Inflammatory macrophage treated with lipopolysaccharide for 1 hour (primary cell): ENCODE measurements at regions not wholly inside any gene's neighbourhood (a gene's known extent, or its start where the extent isn't known, plus 50 kb on each side); places are given as distances from the start of the nearest gene placed in this dataset.

Experiments
- DNase-seq, 2 donors: peaks; one replicate each; pipeline ENCODE4 v3.0.0-alpha.2; 2020 to 2022

DNA sequence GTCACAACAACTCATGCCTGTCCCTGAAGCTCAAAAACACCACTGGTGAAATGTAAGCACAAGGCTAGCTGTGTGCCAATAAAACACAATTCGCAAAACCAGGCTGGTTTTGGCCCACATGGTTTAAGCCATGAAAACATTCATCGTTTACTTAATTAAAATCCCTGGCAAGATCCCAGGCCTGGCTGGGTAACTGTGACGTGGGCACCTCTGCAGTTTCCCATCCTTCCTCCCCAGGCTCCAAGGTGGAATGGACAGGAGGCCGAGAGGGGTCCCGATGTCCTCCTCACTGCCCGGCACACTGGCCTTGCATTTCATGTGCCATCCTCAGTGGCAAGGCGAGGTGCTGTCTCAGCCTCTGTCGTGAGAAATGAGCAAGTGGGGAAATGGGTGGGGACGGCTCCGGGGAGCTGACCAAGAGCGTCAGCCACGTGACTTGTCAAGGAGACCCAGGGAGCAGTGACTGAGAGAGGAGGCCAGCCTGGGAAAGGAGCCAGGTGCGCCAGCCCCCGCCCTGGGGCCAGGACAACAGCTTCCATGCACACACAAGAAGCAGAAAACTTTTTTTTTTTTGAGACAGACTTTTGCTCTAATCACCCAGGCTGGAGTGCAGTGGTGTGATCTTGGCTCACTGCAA, 153.1 kb upstream of the RAB4A start:
- DNase-seq = peak; percentile 28 to 65

- no peak for DNase-seq
Measured at GRCh38 chr1:229118477-229119061, 152.3 kb upstream of the RAB4A start.

DNA sequence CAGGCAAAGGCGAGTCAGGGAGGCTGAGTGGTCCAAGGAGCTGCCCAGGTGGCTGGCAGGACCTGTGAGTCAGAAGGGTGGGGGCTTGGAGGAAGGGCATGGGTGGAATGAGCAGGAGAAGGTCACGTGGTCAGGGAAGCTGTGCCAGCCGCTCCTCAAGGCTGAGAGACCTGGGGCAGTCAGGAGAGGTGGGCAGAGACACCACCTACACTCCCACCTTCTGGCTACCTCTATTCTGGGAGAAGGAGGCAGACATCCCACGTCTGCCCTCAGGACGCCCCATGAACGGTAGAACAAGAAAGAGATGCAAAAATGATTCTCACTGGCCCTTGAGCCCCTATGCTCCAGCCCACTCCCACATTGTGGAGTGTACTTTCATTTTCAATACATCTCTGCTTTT, 151.8 kb upstream of the RAB4A start:
- DNase-seq = no peak

DNA sequence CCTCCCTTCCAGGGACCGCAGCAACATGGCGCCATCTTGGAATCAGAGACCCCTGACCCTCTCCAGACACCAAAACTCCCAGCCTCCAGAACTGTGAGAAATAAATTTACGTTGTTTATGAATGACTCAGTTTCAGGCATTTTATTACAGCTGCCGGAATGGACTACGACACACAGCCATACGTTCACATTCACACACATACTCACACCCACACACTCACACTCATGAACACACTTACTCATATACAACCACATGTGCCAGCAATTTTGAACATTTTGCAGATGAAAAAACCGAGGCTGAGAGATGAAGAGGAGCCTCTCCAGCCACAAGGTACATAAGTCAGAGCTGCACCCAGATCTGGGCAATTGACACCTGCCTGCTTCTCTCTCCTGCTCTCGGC, 151.0 kb upstream of the RAB4A start:
- DNase-seq = no peak

GRCh38 chr1:229121845-229122436, 149.0 kb upstream of the RAB4A start:
- DNase-seq = no peak

- DNase-seq = no peak
Measured at GRCh38 chr1:229122606-229123005, 148.3 kb upstream of the RAB4A start.

GRCh38 chr1:229124116-229124515, 146.8 kb upstream of the RAB4A start:
- no peak for DNase-seq

GRCh38 chr1:229124520-229125124, 146.3 kb upstream of the RAB4A start:
- no peak for DNase-seq

GRCh38 chr1:229127301-229127700, 143.6 kb upstream of the RAB4A start:
- DNase-seq = peak; percentile 66 to 77

DNA sequence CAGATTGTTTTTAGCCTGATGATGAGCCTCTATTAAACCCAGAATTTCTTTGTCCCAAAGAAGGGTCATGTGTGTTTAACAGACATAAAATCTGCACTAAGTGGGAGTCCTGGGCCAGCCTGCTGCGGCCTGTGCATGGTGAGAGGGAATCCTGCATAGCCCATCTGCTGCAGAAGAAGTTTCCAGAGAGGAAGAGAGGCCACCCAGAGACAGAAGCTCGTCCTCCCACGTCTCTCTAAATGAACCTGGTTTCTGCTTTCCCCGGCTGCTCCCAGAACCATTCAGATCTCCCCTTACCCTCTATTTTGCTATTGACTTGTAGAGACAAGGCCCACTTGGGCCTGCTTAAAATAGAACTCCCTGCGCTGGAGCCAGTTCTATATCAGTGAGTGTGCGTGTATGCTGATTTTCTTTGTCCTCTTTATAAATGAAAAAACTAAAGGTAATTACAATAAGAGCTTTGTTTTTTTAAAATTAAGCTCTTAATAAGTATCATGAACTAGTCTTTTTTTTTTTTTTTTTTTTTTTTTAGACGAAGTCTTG, 142.8 kb upstream of the RAB4A start:
- DNase-seq = peak; percentile 39 to 77

GRCh38 chr1:229129301-229130027, 141.4 kb upstream of the RAB4A start:
- no peak for DNase-seq

DNA sequence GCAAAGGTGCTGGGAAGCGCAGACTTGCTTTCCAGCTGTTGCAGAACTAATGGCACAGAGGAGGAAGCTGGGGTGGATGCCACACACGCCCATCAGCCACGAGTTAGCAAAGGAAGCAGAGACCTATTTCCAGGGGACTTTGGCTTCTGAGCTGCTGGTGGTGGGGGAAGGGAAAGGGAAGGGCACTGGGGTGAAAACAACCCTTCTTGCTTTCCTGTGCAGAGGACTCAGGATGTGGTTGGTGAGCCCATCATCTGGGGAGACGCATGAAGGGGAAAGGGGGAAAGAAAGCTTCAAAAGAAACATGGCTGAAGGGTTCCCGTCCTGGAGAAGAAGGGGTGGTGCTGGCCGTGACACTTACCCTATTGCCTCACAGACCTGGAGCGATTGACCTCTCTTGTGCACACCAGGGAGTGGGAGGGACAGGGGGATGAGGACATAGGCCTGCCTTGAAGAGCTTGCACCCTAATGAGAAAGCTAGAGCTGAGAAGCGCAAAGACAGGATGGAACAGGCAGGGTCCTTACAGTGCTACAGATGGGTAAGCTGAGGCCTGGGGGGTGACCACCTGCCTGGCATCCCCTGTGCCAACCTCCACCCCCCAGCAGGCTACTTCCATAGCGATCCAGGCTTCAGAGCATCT, 140.8 kb upstream of the RAB4A start:
- peak; percentile 68 to 83 for DNase-seq

GRCh38 chr1:229131243-229132105, 139.4 kb upstream of the RAB4A start:
- DNase-seq = no peak

GRCh38 chr1:229132106-229132443, 138.8 kb upstream of the RAB4A start:
- no peak for DNase-seq

DNA sequence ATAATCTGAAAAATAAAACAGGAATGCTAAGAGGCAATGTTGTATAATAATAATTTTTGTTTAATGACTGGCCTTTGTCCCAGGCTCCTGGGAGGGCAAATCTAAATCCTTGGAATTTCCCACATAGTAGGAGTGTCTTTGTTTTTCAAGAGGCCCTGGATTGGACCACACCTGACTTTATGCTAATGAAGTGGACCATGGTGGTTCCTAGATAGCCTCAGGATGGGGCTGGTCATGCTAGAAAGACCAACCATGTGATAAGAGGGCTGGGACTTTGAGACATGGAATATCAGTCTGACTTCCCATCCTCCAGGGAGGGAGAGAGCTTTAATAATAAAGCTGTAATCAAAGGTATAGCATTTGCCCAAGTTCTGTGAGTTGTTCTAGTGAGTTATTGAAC, 138.2 kb upstream of the RAB4A start:
- DNase-seq = no peak

GRCh38 chr1:229133151-229133550, 137.8 kb upstream of the RAB4A start:
- no peak for DNase-seq

DNA sequence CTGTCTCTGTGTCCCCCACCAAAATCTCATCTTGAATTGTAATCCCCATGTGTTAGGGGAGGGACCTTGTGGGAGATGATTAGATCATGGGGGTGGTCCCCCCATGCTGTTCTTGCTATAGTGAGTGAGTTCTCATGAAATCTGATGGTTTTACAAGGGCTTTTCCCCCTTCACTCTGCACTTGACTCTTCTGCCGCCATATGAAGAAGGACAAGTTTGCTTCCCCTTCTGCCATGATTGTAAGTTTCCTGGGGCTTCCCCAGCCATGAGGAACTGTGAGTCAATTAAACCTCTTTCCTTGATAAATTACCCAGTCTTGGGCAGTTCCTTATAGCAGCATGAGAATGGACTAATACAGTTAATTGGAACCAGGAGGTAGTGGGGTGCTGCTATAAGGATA, 137.1 kb upstream of the RAB4A start:
- peak; percentile 78 to 90 for DNase-seq

- peak; percentile 61 to 75 for DNase-seq
Measured at GRCh38 chr1:229134381-229135217, 136.3 kb upstream of the RAB4A start.

DNA sequence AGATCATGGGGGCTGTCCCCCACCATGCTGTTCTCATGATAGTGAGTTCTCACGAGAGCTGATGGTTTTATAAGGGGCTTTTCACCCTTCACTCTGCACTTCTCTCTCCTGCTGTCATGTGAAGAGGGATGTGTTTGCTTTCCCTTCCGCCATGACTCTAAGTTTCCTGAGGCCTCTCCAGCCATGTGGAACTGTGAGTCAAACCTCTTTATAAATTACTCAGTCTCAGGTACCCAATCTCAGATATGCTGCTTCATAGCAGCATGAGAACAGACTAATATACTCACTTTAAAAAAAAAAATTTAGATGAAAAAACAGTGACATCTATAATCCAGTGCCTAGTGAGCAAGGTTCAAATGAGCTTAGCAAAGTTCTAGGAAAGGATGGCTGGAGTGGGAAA, 135.1 kb upstream of the RAB4A start:
- DNase-seq = no peak

DNA sequence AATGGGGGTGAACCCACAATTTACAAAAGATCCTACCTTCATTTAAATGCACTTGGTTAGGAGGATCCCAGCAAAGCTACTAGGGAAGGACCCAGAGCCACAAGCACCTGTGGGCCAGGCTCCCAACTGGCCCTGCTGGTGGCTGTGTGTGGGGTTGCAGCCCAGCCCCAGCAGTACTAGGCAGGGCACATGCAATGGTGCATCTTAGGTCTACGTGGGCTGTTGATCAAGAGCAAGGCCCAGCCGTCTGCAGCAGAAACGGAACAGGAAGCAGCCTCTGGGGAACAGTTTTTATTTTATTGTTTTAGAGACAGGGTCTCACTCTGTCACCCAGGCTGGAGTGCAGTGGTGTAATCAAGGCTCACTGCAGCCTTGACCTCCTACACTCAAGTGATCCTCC, 134.1 kb upstream of the RAB4A start:
- DNase-seq = peak; percentile 52 to 71

- peak; percentile 76 to 79 for DNase-seq
Measured at GRCh38 chr1:229137271-229137670, 133.6 kb upstream of the RAB4A start.
